ENCODE measurements at regions not wholly inside any gene's neighbourhood (a gene's known extent, or its start where the extent isn't known, plus 50 kb on each side); places are given as distances from the start of the nearest gene placed in this dataset.

DNA sequence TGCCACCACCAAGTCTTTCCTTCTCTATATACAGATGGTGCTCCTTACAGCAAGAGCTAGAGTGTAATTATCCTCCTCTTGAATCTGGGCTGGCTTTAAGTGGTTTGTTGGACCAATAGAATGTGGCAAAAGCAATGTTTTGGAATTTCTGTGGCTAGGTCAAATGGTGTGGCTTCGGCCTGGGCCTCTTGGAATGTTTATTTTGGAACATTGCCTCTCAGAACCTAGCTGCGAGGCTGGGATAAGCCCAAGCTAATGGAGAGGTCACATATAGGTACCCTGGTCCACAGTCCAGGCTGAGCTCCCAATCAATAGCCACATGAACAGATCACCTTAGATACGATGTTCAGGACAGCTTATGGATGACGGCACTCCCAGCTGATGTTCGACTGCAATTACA is 556.7 kb downstream of the TYW1 start:
- DNase-seq (ENCODE audit: low read depth), result peak; percentile 14

DNA sequence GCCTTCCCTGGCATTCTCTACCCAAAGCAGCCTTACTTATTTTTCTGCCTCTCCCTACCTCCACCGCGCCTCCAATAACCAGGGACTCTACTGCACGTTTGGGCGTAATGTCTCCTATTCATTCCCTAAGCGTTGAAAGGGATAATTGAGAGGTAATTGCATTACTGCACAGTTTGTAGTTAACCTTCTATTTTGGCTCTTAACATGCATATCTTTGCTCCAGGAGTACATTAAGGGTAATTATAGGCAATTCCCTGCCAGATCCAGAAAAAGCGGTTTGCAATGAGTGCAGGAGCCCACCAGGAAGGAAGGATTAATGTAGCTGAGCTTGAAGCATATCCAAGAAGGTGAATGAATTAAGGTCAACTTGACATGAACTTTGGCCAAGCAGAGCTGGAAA is 558.4 kb downstream of the TYW1 start:
- DNase-seq (ENCODE audit: low read depth), result no peak

GRCh38 chr7:67564959-67565358 is 568.3 kb downstream of the TYW1 start:
- no peak for DNase-seq (ENCODE audit: low read depth)

GRCh38 chr7:67566101-67566500 is 569.5 kb downstream of the TYW1 start:
- DNase-seq (ENCODE audit: low read depth), result no peak

DNA sequence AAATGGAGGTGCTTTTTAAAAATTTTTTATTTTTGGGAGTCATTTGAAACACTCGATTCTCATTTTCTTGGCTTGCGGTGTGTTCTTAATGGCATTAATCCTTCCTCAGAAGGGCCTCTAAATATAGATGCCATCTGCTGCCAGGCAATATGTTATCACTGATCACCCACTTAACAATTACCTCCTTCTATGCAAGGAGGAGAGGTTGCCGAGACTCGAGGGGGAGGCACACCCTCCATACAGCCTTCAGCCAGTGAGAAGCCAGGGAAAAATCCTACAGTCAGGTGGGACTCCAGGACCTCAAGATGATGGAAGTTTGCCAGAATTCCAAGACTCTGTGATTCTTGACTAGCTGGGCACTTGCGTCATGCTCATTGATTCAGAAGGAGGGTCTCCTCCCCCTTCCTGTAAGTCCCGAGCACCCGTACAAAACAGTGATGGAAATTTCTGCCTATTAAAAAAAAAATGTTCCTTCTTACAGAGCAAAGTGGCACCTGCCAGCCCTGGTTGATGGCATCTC is 574.5 kb downstream of the TYW1 start:
- DNase-seq (ENCODE audit: low read depth), result no peak

DNA sequence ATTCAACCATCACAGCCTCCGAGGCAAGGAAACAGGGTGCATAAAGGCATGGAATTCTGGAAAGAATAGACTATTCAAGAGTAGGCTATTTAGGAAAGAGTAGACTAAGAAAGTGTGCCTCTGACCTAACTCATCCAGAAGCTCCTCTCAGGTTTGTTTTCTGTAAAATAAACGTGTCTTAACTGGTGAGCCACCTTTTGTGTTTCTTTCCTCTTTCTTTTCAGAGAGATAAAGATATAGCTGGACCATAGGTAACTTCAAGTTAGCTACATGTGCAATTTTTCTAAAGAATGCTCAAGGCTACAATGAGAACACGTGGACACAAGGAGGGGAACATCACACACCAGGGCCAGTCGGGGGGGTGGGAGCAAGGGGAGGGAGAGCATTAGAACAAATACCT is 577.0 kb downstream of the TYW1 start:
- no peak for DNase-seq (ENCODE audit: low read depth)

- DNase-seq (ENCODE audit: low read depth), result no peak
Measured at GRCh38 chr7:67588631-67589030, 592.0 kb downstream of the TYW1 start.

DNA sequence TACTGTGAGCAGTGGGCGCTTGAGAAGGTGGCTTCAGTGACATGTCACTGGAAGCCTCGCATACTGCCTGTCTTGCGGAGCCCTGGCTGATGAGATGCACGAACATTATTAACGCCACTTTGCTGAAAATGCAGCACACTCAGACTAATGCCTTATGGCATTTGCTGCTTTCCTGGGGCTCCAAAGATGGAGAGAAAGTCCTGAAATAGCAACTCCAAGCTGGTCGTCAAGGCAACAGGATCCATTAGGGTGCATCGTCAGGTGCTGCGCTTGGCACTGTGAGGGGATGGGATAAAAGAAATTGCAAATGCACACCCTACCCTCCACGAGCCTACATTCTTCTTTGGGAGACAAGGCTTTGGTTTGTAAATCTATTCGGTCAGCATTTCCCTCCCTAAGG is 592.5 kb downstream of the TYW1 start:
- no peak for DNase-seq (ENCODE audit: low read depth)

GRCh38 chr7:67590649-67591048 is 594.0 kb downstream of the TYW1 start:
- DNase-seq (ENCODE audit: low read depth), result no peak

DNA sequence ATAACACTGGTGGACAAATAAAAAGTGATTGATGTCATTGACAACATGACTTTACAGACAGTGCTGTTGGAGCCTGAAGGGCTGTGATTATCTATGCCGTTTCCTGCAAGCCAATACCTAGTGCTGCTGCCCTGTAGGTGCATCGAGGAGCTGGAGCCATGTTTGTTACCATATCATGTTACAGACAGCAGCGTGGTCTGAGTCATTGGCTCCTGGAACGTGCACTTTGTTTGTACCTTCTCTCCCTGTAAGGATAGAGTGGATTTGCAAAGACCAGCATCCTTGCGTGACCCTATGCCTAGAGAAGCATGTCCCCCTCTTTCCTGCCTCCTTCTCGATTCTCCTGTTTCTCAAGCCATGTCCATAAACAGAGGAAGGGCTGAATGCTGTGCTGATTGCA is 597.2 kb downstream of the TYW1 start:
- no peak for DNase-seq (ENCODE audit: low read depth)

DNA sequence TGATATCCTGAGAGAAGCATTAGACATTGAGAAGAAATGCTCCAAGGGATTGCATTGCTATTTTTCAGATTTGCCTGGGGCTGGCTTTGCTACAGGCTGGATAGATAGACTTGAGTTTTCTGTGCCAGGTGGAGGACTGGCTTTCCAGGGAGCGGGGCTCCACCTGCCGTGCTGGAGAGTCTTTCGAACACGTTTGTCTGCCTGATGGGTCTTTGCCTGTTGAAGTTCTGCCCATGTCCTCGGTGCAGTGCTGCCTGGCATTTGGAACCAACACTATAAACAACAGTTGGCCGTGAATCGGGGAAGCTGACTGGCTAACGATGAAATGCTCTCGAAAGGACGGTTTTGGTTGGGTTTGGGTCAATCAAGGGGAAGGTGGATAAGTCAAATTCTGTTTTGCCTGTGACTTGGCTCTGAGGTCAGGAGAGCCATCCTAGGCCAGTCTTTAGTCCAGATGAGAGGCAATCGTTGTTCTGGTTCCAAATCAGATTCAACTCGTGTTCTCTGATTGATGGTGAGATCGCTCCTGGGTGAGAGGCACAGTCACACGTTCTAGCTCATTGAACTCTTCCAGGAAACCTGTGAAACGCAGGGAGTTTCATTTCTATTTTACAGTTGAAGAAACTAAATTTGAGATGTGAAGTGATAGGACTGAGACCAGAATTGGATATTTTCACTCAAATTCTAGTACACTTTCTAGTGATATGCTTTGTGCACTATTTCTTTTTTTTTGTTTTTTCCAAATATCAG is 599.0 kb downstream of the TYW1 start:
- no peak for DNase-seq (ENCODE audit: low read depth)

GRCh38 chr7:67597161-67597560 is 600.5 kb downstream of the TYW1 start:
- no peak for DNase-seq (ENCODE audit: low read depth)

GRCh38 chr7:67598469-67598868 is 601.8 kb downstream of the TYW1 start:
- DNase-seq (ENCODE audit: low read depth), result no peak

DNA sequence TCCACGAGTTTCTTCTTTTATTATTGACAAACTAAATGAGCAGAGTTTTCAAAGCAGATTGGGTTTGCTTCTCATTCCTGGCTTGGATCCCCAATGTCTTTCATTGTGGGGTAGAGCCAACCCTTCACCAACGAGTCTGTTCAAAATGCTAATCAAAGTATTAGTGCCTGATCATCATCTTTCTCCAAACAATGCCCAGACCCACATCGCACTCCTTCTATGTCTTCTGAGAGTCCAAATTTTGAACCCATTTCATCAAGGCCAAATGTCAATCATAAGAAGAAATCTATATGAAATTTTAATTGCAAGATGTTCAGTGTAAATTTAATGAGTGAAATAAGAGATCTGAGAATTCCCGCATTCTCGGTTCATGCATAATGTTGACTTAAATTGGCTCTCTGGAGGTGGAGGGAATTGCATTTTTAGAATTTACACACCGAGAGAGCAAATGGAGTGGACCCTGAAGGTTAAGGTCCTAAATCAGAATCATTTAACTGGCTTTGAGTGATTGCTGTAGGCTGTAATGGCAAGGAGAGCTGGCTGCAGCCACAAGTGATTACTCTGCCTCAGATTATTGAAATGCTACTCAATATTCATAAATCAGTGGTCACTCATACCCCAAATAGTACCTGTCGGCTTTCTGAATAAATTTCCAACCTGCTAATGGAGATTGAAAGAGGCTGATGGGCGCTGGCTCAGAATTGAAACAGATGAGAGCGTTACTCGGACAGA is 602.9 kb downstream of the TYW1 start:
- no peak for DNase-seq (ENCODE audit: low read depth)

DNA sequence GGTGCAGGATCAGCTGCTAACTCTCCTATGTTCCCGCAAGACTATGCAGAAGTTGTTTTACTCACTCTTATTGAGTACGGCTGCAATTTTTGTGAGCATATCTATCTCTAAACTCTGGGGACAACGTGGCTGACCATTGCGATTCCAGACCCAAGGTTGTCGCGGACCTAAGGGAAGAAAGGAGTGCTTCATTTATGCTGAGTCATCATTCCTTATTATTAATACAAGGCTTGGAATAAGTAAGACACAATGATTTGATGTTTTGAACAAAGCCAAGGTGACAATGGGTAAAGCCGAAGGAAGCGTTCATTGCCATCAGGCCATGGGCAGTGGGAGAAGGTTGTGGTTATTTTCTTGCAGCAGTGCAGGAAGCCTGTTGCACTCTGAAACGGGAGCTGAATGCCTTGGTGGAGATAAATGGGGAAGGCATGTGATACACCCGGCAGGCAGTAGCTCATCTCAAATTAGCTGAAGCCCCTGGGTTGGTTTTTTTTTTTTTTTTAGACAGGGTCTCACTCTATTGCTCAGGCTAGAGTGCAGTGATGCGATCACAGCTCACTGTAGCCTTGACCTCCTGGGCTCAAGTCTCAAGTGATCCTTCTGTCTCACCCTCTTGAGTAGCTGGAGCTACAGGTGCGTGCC is 605.7 kb downstream of the TYW1 start:
- no peak for DNase-seq (ENCODE audit: low read depth)

DNA sequence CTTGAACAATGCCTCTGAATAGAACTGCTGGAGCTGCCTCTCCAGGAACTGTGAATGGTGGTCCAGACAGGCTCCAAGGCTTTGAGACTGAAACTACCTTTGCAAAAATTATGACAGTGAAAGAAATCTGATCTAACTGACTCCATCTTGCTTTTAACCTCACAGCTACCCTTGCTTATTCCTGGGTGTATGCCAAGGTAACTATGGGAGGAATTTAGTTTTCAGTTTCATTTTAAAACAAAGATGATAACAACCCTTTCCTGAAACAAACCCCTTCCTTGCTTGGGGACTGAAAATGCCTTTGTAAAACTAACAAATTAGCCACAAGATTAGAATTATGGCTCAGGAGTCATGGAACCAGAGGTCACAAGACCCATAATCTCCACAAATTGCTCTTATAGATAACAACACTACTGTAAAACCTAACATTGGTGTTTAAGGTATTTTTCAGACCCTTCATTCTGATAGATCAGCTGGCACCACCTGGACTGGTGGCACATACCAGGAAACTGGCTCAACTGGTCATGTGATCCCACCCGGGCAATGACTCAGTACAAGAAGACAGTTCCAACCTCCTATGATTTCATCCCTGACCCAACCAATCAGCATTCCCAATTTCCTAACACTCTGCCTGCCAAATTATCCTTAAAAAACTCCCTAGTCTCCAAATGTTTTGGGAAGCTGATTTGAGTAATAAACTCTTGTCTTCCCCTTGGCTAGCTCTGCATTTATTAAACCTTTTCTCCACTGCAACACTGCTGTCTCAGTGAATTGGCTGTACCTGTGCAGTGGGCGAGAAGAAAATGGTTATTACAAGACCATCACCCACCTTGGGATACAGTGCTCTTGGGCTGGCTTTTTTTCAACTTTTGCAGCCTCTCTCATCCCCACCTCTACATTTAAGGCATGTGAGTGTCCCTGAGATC is 608.1 kb downstream of the TYW1 start:
- DNase-seq (ENCODE audit: low read depth), result no peak

- DNase-seq (ENCODE audit: low read depth), result no peak
Measured at GRCh38 chr7:67608806-67609205, 612.2 kb downstream of the TYW1 start.

GRCh38 chr7:67610897-67611296 is 614.3 kb downstream of the TYW1 start:
- no peak for DNase-seq (ENCODE audit: low read depth)

- DNase-seq (ENCODE audit: low read depth), result no peak
Measured at GRCh38 chr7:67614843-67615242, 618.2 kb downstream of the TYW1 start.

GRCh38 chr7:67616517-67616916 is 619.9 kb downstream of the TYW1 start:
- no peak for DNase-seq (ENCODE audit: low read depth)

DNA sequence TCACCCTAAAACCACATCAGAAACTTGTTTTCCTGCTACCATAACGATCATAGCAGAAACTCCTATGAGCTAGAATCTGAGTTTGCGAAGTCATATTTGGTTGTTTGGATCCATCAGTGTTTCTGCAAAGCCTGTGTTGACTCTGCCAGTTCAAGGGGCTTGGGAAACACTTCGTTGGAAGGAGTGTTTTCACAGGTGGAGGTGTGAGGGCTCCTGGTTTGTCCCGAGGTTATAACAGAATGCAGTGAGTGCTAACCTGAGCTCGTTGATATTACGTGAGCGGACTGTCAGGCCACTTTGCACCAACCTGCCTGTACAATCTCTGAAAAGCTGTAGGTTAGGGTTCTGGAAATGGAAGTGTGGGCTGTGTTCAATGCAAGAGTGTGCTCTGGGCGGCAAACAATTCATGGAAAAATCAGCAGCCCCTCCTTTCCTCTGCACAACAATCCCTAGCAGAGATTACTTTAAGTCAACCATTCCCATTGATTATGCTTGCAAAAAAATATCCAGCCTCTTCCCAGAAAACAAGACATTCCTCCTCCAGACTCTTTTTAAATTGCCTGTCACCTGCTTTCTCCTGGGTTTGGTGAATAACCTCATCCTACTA is 622.0 kb downstream of the TYW1 start:
- no peak for DNase-seq (ENCODE audit: low read depth)
